Progenitor cell of endocrine pancreas (in vitro differentiated cells): ENCODE measurements at regions not wholly inside any gene's neighbourhood (a gene's known extent, or its start where the extent isn't known, plus 50 kb on each side); places are given as distances from the start of the nearest gene placed in this dataset.

ENCODE experiments used
- DNase-seq: peaks from one replicate; pipeline ENCODE4 v3.0.0; 2021; ENCODE audit warnings: low spot score; ENCODE audit not compliant: unreplicated experiment
- H3K27ac Mint-ChIP-seq: 2 replicates; pipeline ENCODE4 v1.8.0; 2021; ENCODE audit warnings: mild to moderate bottlenecking, moderate library complexity, mixed read lengths
- H3K27me3 Mint-ChIP-seq: 2 replicates; pipeline ENCODE4 v1.8.0; 2021; ENCODE audit warnings: mixed read lengths
- H3K36me3 Mint-ChIP-seq: 2 replicates; pipeline ENCODE4 v1.8.0; 2022; ENCODE audit warnings: mixed read lengths; ENCODE audit not compliant: insufficient read depth
- H3K4me1 Mint-ChIP-seq: 2 replicates; pipeline ENCODE4 v1.8.0; 2021; ENCODE audit warnings: low read depth, mixed read lengths
- H3K4me3 Mint-ChIP-seq: 2 replicates; pipeline ENCODE4 v1.8.0; 2021; ENCODE audit warnings: low read depth, mild to moderate bottlenecking, moderate library complexity, mixed read lengths
- H3K9me3 Mint-ChIP-seq: 2 replicates; pipeline ENCODE4 v1.8.0; 2021; ENCODE audit warnings: low read depth, mixed read lengths
- CTCF ChIP-seq: fragments of 200-600 bp; sonication (generic); IDR thresholded peaks from one replicate; pipeline ENCODE4 v1.5.0; 2021; ENCODE audit warnings: antibody characterized with exemption, mild to moderate bottlenecking; ENCODE audit not compliant: unreplicated experiment

DNA sequence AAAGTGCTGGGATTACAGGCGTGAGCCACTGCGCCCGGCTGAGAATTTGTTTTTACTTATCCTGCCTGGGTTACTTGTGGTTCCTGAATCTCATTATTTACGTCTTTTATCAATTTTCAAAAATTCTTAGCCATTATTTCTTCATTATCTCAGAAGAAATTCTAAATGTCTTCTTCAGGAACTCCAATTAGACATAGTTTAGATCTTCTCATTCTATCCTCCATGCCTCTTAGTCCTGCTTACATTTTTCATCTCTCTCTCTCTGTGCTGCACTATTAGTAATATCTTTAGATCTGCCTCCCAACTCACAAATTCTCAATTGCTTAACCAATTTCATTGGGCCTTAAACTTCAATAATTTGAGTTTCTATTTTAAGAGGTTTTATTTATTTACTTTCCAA lies 124.4 kb upstream of the MRPS22 start:
- peaks cover 4% of the 10 kb centered on the region for H3K4me1 Mint-ChIP-seq
- H3K9me3 Mint-ChIP-seq: no peaks in the 10 kb centered on the region
- H3K4me3 Mint-ChIP-seq: no peak overlapping the region
- H3K27ac Mint-ChIP-seq: no peak overlapping the region
- no peak for DNase-seq
- H3K36me3 Mint-ChIP-seq: no peaks in the 10 kb centered on the region
- peaks cover 17% of the 10 kb centered on the region for H3K27me3 Mint-ChIP-seq
- TF ChIP-seq CTCF: no peak

- peaks cover 4% of the 10 kb centered on the region for H3K4me1 Mint-ChIP-seq
- H3K36me3 Mint-ChIP-seq: no peaks in the 10 kb centered on the region
- TF ChIP-seq CTCF: no peak
- no peak for DNase-seq
- peaks cover 6% of the 10 kb centered on the region for H3K27me3 Mint-ChIP-seq
- no peaks in the 10 kb centered on the region for H3K9me3 Mint-ChIP-seq
- H3K4me3 Mint-ChIP-seq: no peak overlapping the region
- no peak overlapping the region for H3K27ac Mint-ChIP-seq
Observed at GRCh38 chr3:139222100-139222657, 121.6 kb upstream of the MRPS22 start.

- TF ChIP-seq CTCF: no peak
- H3K27ac Mint-ChIP-seq: no peak overlapping the region
- no peak overlapping the region for H3K4me3 Mint-ChIP-seq
- DNase-seq: no peak
- H3K9me3 Mint-ChIP-seq: no peaks in the 10 kb centered on the region
- H3K4me1 Mint-ChIP-seq: peaks cover 3% of the 10 kb centered on the region
- no peaks in the 10 kb centered on the region for H3K36me3 Mint-ChIP-seq
- peaks cover 6% of the 10 kb centered on the region for H3K27me3 Mint-ChIP-seq
Observed at GRCh38 chr3:139225548-139225947, 118.3 kb upstream of the MRPS22 start.

- H3K27me3 Mint-ChIP-seq: peaks cover 6% of the 10 kb centered on the region
Observed at GRCh38 chr3:139226731-139227130, 117.1 kb upstream of the MRPS22 start.

GRCh38 chr3:139227165-139227564 lies 116.7 kb upstream of the MRPS22 start:
- Mint-ChIP-seq H3K36me3 (no peaks in the 10 kb centered on the region), H3K27me3 (peaks cover 6% of the 10 kb centered on the region), H3K4me3 (no peak overlapping the region), H3K9me3 (no peaks in the 10 kb centered on the region), H3K27ac (no peak overlapping the region), H3K4me1 (peaks cover 3% of the 10 kb centered on the region)
- DNase-seq: no peak
- no peak for TF ChIP-seq CTCF

More at GRCh38 chr3:139226731-139227130, 117.1 kb upstream of the MRPS22 start:
- Mint-ChIP-seq H3K4me1 (peaks cover 3% of the 10 kb centered on the region), H3K27ac (no peak overlapping the region), H3K4me3 (no peak overlapping the region), H3K36me3 (no peaks in the 10 kb centered on the region), H3K9me3 (no peaks in the 10 kb centered on the region)
- TF ChIP-seq CTCF: no peak
- DNase-seq: no peak
